NCI-H82 (cell line): ENCODE measurements at regions not wholly inside any gene's neighbourhood (a gene's known extent, or its start where the extent isn't known, plus 50 kb on each side); places are given as distances from the start of the nearest gene placed in this dataset.
A peak's percentile ranks its signal among the peaks of the same experiment; 100 is the strongest.
"Not testable (repeated sequence)": the region's sequence is repeated elsewhere in the genome, so short reads cannot be mapped to it uniquely, and the experiment has no call there.

Experiments
- DNase-seq: peaks from one replicate; lab custom pipeline; 2025; lab: John Stamatoyannopoulos, UW

DNA sequence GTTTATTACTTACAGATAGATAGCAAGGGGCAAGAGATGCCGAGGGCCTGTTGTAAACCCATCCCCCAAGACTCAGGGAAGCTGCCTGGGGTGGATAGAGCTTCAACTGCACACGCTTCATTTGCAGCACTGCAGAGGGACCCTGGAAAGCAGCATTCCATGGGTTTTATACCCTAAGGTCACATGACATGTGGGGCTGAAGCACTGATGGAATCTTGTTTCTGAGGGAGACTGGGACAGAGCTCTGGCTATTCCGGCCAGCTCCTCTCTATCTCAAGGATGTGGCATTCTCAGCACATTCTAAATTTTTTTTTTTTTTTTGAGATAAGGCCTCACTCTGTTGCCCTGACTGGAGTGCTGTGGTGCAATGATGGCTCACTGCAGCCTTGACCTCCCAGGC lies 300.1 kb downstream of the MYCN start:
- DNase-seq = no peak

DNA sequence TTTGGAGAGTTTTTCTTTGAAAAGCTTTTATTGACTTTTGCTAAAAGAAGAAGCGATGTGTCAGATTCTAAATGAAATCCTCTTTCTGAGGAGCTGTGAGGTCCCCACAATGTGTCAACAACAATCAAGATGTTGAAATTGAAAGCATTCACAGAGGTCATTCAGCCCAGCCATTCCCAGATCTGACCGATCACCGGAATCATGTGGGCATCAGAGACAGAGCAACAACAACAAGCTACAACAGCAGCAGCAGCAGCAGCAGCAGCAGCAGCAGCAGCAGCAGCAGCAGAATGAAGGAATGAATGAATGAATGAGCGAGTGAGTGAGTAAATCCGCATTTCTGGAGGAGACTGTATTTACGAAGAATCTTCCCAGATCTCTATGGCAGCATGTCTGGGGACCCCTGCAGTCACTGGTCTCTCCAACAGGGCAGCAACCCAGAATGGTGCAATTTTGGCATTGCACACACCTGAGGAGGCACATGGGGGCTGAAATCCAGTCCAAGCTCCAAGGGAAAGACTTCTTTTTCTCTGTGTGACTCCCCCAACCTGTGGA lies 299.0 kb downstream of the MYCN start:
- DNase-seq = no peak

DNA sequence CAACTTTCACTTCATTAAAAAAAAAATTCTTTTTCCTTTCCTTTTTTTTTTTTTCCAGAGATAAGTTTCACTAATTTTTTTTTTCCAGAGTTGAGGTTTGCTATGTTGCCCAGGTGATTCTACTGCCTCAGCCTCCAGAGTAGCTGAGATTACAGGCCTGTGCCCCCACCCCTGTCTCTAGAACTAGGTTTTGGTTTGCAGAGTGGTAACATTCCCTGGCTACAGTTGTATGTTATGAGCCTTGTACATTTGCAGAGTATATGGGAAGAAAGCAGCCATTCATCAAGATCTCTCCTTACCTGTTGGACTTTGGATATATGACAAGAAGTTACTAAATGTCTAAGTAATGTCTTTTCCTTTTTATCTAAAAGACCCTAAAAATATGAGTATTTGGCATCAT lies 298.4 kb downstream of the MYCN start:
- DNase-seq = no peak

DNA sequence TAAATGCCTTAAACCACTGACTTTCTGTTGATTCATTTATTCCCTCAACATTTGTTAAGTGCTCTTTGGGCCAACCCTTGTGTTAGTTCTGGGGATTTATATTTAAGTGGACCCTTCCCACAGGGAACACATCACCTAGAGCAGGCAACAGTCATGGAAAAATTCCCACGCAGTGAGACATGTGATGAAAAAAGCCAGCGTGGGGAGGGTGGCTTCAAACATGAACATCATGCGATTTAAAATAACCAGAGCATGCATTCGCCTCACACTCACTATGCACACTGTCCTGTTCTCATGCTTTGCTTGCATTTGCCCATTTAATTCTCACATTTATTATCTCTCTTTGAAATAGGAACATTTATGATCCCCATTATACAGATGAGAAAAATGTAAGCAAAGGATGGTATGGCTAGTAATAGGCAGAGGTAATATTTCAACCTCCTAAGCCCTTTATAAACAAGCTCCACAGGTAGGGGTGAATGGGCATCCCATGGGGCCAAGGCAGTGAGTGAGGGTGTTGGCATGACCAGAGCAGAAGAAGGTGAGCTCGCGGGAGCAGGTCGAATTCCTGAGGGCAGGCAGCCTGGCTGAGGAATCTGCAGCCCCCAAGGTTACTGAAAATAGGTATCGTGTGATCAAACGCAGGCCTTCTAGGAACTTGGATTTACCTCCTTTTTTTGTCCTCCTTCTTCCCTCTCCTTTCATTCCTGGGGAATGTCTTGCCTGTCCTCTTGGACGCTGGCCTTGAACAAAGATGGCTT lies 297.8 kb downstream of the MYCN start:
- no peak for DNase-seq

GRCh38 chr2:16235747-16236146 lies 295.4 kb downstream of the MYCN start:
- DNase-seq = no peak

GRCh38 chr2:16235291-16235690 lies 294.9 kb downstream of the MYCN start:
- DNase-seq = not testable (repeated sequence)

DNA sequence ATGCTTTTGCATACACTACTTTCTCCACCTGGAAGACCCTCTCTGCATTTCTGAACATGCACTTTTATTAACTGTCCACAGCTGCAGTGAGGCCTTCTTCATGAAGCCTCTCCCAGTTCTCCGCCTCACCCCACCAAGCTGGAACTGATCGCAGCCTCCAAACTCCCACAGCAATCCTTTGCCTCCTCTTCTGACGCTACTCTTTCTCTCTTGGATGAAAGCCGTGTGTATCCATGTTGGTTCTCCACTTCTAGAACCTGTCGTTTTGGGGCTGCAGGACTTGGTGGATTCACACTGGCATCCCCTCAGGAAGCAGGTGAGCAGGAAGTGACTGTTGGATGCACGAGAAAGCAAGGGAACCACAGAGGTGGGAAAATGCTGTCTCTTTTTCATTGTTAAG lies 288.6 kb downstream of the MYCN start:
- DNase-seq = no peak

DNA sequence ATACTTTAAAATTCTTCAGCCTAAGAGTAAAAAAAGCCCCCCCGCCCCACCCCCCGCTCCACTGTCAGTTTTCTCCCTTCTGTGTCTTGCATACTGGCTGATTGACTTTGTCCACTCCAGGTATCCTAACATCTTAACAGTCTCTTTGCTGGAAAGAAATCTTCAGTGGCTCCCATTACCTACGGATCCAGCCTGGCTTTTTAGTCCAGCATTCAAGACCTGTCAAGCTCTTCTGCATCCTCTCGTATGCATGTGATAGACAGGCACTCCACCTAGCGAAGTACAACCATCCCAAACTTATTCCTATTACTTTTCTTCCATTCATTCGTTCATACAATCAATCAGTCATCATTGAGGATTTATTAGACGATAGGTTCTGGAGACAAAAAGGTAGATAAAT lies 288.1 kb downstream of the MYCN start:
- DNase-seq = no peak

DNA sequence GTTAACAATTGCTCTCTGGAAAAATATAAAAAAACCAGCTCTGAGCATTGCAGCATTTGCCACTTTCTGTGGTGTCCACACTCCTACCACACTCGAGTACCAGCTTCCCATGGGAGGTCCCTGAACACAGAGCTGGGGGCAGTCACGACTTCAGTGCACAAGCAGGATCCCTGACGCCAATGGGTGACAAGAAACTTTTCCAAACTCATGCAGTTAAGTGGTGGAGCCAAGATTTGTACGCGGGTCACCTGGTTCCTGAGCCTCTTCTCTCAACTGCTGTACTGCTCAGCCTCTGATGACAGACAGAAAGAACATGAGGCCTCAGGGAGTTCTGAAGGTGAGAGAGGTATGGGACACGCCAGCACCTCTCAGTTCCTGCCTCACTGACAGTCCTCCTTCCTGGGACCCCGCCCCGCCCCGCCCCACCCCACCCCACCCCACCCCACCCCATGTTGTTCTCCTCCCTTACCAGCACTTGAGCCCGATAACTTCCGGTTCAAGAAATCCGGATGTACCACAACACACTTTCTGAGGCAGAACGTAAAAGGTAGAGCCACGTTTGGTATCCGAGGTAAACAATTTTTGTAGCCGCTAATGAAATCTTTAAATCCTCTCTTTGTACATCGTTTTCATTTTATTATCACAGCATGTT lies 287.6 kb downstream of the MYCN start:
- no peak for DNase-seq

DNA sequence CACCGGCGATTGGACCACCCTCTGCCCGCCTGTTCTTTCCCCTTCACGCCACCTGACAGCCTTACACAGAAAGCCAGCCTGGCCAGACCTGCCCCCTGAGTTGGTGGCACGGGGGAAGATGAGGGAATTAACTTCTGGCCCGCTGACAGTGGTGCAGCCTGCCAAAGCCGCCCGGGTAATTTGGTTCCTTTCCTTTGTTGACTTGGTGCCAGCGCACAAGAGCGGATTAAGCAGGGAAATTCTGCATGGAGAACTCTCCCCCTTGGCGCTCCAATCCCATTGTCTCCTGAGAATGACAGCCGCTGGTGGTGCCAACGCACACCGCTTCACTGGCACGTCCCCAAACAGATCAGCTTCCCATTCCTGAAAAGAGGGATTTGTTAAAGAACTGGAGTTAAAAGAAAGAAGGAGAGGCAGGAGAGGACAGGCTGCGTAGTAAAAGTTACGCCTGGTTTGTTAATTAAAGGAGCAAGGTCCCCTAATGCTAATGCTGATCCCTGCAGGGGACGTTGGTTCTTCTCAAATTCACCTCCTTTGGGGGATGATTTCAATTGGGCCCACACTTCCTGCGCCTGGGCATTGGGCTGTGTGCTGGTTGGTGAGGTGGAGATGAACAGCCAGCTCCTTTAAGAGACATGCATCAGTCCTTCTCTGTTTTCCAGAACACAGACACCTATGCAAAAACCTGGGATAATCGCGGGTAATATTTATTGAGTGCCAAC lies 286.8 kb downstream of the MYCN start:
- DNase-seq = peak; percentile 78

DNA sequence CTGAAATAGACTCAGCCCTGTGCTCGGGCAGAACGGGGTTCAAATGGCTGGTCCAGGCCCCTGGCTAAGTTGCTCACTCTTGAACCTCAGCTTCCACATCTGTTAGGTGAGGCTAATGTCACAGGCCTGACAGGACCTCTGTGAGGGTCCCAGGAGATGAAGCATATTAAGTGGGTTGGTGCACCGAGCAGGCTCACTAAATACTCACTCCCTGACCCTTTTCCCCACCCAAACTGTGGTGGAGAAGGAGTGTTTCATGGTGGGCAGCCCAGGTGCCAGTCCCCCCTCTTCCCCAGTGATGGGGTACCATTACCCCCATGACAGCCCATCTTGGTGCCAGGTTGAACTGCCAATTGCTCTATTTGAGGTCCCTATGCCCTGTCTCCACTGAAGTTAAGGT lies 286.0 kb downstream of the MYCN start:
- DNase-seq = peak; percentile 25

DNA sequence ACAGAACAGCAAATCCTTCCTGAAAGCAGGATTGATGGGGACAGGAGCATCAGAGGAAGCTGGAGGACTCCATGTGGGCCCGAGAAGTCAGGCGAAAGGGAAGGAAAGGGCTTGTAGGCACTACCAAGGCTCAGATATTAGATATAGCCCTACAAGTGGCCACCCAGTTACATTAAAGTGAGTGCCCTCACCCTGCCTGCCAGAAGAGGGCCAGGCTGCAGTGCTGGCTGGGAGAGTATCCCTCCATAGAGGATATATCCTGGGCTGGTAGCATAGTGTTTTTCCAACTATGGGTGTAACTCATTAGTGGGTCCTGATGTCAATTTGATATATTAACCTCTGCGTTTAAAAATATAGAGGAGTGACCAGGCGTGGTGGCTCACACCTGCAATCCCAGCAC lies 285.2 kb downstream of the MYCN start:
- DNase-seq = peak; percentile 27

DNA sequence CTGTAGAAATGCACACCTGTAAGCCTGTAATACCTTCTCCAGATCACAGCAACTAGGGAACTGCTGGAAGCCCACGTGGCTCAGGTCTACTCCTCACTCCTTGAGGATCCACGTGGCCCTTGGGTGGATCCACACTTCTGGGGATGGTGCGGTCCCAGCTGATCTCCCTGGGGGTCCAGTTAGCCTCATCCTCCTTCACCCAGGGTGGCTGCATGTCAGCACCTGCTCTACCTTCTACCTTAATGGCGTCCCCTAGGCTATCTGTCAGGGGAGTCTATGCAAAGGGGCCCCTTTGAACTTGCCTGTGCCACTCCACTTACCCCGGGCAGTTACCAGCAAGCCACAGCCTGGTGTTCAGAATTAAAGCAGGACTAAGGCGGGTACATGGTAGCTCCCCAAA lies 284.7 kb downstream of the MYCN start:
- DNase-seq = no peak

- DNase-seq = peak; percentile 94
These were observed 284.1 kb downstream of the MYCN start for GRCh38 chr2:16224298-16225045.

DNA sequence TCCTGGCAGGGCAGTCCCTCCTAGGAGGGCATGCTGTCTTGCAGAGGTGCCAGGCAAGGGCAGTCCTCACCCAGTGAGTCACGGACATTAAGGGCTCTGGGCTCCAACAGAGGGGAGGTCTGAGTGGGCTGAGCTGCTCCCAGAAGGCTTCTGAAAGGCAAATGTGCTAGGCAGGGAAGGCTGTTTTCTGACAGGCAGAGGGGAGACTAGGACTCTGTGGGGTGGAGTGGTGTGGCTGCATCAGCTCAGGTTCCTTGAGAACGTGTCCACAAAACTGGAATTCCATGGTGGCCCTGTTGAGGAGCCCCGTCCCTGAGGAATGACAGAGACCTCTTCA lies 283.5 kb downstream of the MYCN start:
- DNase-seq = peak; percentile 31

DNA sequence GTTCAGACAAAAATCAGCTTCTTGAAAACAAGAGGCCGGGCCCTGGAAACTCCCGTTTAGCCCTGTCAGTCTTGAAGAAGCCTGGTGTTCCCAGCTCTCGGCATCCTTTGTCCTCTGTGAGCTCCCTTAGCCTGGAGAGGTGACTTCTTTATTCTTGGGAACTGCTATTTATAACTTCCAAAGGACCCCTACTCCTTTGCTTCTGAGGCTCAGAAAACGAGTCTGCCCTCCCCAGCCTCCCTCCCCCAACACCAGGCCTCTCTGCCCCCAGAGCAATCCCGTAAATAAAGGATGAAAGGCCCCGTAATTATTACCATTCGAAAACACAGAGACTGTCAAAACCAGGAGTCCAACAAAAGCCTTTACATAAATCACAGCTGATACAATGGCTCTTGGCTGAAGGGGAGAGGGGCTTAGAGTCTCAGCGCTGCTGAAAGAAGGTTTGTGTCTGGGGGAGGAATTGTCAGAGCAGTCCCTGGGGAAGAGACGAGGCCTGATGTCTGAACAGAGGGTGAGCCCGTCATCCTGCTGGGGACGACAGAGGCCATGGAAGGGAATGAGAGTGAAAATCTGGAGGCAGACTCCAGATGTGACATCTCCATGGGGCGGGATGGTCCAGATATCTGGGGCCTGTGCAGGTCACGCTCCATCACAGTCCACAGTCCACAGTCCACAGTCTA lies 283.0 kb downstream of the MYCN start:
- DNase-seq = peak; percentile 70

DNA sequence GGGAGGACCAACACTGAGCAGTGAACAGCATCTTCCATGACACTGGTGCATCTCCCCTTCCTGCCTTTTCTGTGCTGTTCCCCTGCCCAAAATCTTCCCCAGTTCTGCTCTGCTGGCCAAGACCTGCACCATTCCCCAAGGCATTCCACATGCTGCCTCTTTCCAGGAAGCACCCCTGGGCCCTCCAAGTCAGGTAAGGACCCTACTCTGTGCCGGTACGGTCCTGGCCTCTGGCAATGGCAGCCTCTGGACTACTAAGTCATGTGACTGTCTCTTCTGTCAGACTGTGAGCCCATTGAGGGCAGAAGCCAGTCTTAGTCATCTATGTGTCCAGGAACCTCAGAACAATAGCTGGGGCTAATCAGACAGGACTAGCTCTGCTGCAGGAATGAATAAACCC lies 282.0 kb downstream of the MYCN start:
- no peak for DNase-seq

GRCh38 chr2:16221461-16222010 lies 281.2 kb downstream of the MYCN start:
- no peak for DNase-seq

DNA sequence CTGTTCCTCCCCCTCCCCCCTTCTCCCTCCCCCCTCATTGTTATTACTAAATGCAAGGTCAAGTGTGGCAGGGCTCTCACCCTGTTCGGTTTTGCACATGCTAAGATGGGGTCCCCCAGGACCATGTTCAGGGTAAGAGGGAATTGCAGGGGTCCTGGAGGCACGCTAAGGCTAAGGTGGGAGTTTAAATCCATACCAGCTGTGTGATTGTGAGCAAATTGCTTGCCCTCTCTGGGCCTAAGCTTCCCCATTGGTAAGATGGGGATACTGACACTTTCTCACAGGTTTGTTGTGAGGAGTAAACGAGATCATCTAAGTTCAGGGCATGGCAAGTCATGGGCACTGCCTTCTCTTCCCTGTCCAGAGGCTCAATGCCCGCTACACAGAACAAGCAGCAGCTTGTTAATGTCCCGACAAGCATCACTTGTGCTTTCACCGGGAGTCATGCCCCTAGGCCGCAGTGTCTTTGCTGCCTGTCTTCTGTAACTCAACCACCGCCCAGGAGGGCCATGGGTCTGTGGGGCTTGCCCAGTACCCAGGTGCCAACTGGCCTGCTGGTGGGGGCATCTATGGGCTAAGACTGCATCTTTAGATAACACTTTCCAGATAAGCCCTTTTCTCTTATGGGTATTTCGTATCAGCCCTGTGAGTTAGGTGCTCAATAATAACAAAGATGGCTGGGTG lies 279.1 kb downstream of the MYCN start:
- DNase-seq = no peak

DNA sequence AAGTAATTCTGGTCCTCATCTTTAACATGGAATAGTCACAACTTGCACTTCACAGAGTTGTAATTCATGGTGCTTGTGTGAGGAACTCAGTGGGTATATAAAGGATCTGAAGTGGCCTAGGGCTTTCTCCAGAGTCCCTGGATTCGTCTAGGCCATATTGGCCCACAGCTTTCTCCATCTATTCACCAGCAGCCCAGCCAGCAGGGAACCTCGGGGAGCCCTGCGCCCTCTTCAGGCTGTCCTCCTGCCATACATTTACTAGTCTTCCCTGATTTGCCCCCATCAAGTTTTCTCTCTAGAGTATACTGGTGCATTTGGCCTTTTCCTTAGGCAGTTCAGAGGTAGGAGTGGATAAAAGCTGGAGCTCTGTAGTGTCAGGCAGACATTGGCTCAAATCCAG lies 278.3 kb downstream of the MYCN start:
- peak; percentile 78 for DNase-seq

GRCh38 chr2:16218161-16218560 lies 277.8 kb downstream of the MYCN start:
- DNase-seq = no peak
